ENCODE measurements at regions not wholly inside any gene's neighbourhood (a gene's known extent, or its start where the extent isn't known, plus 50 kb on each side); places are given as distances from the start of the nearest gene placed in this dataset.
"Not testable (repeated sequence)": the region's sequence is repeated elsewhere in the genome, so short reads cannot be mapped to it uniquely, and the experiment has no call there.

- H3K27ac ChIP-seq: no peak overlapping the region
- no peaks in the 10 kb centered on the region for H3K27me3 ChIP-seq
- intact Hi-C loops (cut with DNase I; ENCODE audit: low total_unique reads): no loop called here
- H3K9me3 ChIP-seq: no peaks in the 10 kb centered on the region
- no peaks in the 10 kb centered on the region for H3K36me3 ChIP-seq
- TF ChIP-seq, protein P1, sequence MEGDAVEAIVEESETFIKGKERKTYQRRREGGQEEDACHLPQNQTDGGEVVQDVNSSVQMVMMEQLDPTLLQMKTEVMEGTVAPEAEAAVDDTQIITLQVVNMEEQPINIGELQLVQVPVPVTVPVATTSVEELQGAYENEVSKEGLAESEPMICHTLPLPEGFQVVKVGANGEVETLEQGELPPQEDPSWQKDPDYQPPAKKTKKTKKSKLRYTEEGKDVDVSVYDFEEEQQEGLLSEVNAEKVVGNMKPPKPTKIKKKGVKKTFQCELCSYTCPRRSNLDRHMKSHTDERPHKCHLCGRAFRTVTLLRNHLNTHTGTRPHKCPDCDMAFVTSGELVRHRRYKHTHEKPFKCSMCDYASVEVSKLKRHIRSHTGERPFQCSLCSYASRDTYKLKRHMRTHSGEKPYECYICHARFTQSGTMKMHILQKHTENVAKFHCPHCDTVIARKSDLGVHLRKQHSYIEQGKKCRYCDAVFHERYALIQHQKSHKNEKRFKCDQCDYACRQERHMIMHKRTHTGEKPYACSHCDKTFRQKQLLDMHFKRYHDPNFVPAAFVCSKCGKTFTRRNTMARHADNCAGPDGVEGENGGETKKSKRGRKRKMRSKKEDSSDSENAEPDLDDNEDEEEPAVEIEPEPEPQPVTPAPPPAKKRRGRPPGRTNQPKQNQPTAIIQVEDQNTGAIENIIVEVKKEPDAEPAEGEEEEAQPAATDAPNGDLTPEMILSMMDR (IDR thresholded peaks at IDR 0.05): no peak
- TF ChIP-seq POLR2AphosphoS5 (IDR thresholded peaks at IDR 0.05) (no peak), POLR2A (IDR thresholded peaks at IDR 0.05) (no peak)
- H3K4me1 ChIP-seq: no peaks in the 10 kb centered on the region
- no peak overlapping the region for H3K4me3 ChIP-seq
- no peak for DNase-seq (ENCODE audit: low spot score in 2 of 2)
Observed at GRCh38 chr10:80713398-80713928, 175.8 kb downstream of the SH2D4B start.

GRCh38 chr10:80714566-80714965, 176.9 kb downstream of the SH2D4B start:
- H3K27me3 ChIP-seq: no peaks in the 10 kb centered on the region
- no peaks in the 10 kb centered on the region for H3K36me3 ChIP-seq
- H3K27ac ChIP-seq: no peak overlapping the region
- H3K4me1 ChIP-seq: no peaks in the 10 kb centered on the region
- no peak for TF ChIP-seq POLR2A (IDR thresholded peaks at IDR 0.05)
- TF ChIP-seq, protein P1 (IDR thresholded peaks at IDR 0.05): no peak
- no peak for TF ChIP-seq POLR2AphosphoS5 (IDR thresholded peaks at IDR 0.05)
- no peak overlapping the region for H3K4me3 ChIP-seq
- DNase-seq (ENCODE audit: low spot score in 2 of 2): no peak
- no peaks in the 10 kb centered on the region for H3K9me3 ChIP-seq
- intact Hi-C loops (cut with DNase I; ENCODE audit: low total_unique reads): no loop called here

- Histone ChIP-seq H3K27ac (no peak overlapping the region), H3K4me3 (no peak overlapping the region), H3K27me3 (no peaks in the 10 kb centered on the region), H3K9me3 (no peaks in the 10 kb centered on the region), H3K4me1 (no peaks in the 10 kb centered on the region), H3K36me3 (no peaks in the 10 kb centered on the region)
- TF ChIP-seq, protein P1 (IDR thresholded peaks at IDR 0.05): no peak
- TF ChIP-seq POLR2AphosphoS5 (IDR thresholded peaks at IDR 0.05): no peak
- no peak for TF ChIP-seq POLR2A (IDR thresholded peaks at IDR 0.05)
- no peak for DNase-seq (ENCODE audit: low spot score in 2 of 2)
- intact Hi-C loops (cut with DNase I; ENCODE audit: low total_unique reads): no loop called here
Observed at GRCh38 chr10:80718024-80718423, 180.3 kb downstream of the SH2D4B start.

DNA sequence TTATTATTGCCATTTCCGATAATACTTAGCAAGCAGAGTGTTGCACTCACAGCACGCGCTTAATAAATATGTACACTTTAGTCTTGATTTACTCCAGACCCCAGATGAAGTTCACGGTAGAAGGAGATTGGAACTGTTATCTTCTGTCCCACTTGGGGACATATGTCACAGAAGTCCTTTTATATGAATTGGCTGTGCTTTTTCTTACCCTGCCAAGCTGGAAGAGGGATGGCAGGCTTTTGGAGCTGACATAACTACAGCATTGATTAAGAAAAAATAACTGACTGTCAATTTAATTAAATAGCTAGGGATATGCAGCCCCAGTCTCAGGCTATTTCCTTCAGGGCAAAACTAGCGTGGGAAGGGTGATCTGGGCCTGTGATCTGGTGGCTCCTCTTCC, 182.2 kb downstream of the SH2D4B start:
- Histone ChIP-seq H3K4me1 (no peaks in the 10 kb centered on the region), H3K36me3 (no peaks in the 10 kb centered on the region), H3K27ac (no peak overlapping the region), H3K4me3 (no peak overlapping the region), H3K27me3 (no peaks in the 10 kb centered on the region), H3K9me3 (no peaks in the 10 kb centered on the region)
- no peak for DNase-seq (ENCODE audit: low spot score in 2 of 2)
- intact Hi-C loops (cut with DNase I; ENCODE audit: low total_unique reads): no loop called here
- no peak for TF ChIP-seq POLR2AphosphoS5 (IDR thresholded peaks at IDR 0.05)
- TF ChIP-seq, protein P1 (IDR thresholded peaks at IDR 0.05): no peak
- no peak for TF ChIP-seq POLR2A (IDR thresholded peaks at IDR 0.05)

- Histone ChIP-seq H3K9me3 (no peaks in the 10 kb centered on the region), H3K4me1 (no peaks in the 10 kb centered on the region), H3K4me3 (no peak overlapping the region), H3K27ac (no peak overlapping the region), H3K27me3 (no peaks in the 10 kb centered on the region), H3K36me3 (no peaks in the 10 kb centered on the region)
- TF ChIP-seq POLR2A (IDR thresholded peaks at IDR 0.05): no peak
- DNase-seq (ENCODE audit: low spot score in 2 of 2): no peak
- intact Hi-C loops (cut with DNase I; ENCODE audit: low total_unique reads): no loop called here
Observed at GRCh38 chr10:80720549-80720948, 182.8 kb downstream of the SH2D4B start.

GRCh38 chr10:80728354-80728753, 190.7 kb downstream of the SH2D4B start:
- H3K27me3 ChIP-seq; DNase-seq (ENCODE audit: low spot score in 2 of 2); H3K4me3 ChIP-seq; intact Hi-C loops (cut with DNase I; ENCODE audit: low total_unique reads); H3K36me3 ChIP-seq; H3K9me3 ChIP-seq; H3K4me1 ChIP-seq; H3K27ac ChIP-seq: not testable (repeated sequence)

All from breast epithelium (tissue), 4 donors.